ENCODE measurements at regions not wholly inside any gene's neighbourhood (a gene's known extent, or its start where the extent isn't known, plus 50 kb on each side); places are given as distances from the start of the nearest gene placed in this dataset.

DNA sequence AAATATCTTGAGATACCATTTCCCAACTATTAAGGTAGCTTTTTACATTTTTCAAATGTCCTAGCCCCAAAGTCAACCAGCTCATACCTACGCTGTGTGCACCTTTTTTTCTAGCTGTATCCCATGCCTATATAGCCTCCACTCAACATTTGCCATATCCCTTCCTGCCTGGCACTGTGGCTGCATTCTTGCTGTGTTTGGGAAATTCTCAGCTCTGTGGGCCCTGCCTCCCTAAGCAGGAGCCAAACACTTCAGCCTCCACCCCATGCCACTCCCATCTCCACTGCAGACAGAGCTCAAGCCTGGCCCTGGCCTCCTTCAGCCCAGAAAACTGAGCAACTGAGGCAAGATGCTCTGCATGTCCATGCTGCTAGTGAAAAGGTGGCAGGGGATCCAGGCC lies 141.3 kb downstream of the RAB11FIP2 start:
- WGBS, 2 donors = 88 to 100% methylated on average over 1 of the region's 1 CpG
- H3K27me3 ChIP-seq = no peaks in the 10 kb centered on the region
- intact Hi-C loops (cut with DNase I; ENCODE audit: low total_unique reads) = no loop called here

DNA sequence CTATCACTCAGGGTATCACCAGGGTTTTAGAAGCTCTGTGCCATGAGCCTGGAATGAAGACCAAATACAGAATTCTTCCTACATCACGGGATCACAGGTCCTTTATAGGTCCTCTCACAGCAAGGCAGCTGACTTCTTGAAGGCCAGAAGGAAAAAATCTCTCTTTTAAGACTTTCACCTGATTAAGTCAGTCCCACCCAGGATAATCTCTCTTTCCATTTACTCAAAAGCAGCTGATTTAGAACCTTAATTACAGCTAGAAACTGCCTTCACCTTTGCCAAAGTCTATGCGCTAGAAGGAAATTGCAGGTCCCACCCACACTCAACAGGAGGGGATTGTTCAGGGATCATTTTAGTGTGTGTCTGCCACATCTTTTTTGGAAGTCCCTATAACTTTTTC lies 135.1 kb downstream of the RAB11FIP2 start:
- Histone ChIP-seq H3K4me3 (no peak overlapping the region), H3K9me3 (no peaks in the 10 kb centered on the region), H3K36me3 (ENCODE audit: low read depth, missing control alignments) (no peaks in the 10 kb centered on the region), H3K27ac (no peak overlapping the region), H3K4me1 (no peaks in the 10 kb centered on the region), H3K27me3 (no peaks in the 10 kb centered on the region)
- WGBS, 2 donors = 82 to 88% methylated on average over 2 of the region's 2 CpGs
- TF ChIP-seq, protein P1, sequence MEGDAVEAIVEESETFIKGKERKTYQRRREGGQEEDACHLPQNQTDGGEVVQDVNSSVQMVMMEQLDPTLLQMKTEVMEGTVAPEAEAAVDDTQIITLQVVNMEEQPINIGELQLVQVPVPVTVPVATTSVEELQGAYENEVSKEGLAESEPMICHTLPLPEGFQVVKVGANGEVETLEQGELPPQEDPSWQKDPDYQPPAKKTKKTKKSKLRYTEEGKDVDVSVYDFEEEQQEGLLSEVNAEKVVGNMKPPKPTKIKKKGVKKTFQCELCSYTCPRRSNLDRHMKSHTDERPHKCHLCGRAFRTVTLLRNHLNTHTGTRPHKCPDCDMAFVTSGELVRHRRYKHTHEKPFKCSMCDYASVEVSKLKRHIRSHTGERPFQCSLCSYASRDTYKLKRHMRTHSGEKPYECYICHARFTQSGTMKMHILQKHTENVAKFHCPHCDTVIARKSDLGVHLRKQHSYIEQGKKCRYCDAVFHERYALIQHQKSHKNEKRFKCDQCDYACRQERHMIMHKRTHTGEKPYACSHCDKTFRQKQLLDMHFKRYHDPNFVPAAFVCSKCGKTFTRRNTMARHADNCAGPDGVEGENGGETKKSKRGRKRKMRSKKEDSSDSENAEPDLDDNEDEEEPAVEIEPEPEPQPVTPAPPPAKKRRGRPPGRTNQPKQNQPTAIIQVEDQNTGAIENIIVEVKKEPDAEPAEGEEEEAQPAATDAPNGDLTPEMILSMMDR (IDR thresholded peaks at IDR 0.05) = no peak
- TF ChIP-seq POLR2A (IDR thresholded peaks at IDR 0.05) = no peak
- no peak for DNase-seq
- intact Hi-C loops (cut with DNase I; ENCODE audit: low total_unique reads) = no loop called here

More for the DNA sequence above, 141.3 kb downstream of the RAB11FIP2 start:
- no peak overlapping the region for H3K4me3 ChIP-seq
- no peaks in the 10 kb centered on the region for H3K36me3 ChIP-seq (ENCODE audit: low read depth, missing control alignments)
- DNase-seq = no peak
- no peaks in the 10 kb centered on the region for H3K4me1 ChIP-seq
- TF ChIP-seq, protein P1 (IDR thresholded peaks at IDR 0.05) = no peak
- TF ChIP-seq POLR2A (IDR thresholded peaks at IDR 0.05) = no peak
- no peaks in the 10 kb centered on the region for H3K9me3 ChIP-seq
- H3K27ac ChIP-seq = no peak overlapping the region

DNA sequence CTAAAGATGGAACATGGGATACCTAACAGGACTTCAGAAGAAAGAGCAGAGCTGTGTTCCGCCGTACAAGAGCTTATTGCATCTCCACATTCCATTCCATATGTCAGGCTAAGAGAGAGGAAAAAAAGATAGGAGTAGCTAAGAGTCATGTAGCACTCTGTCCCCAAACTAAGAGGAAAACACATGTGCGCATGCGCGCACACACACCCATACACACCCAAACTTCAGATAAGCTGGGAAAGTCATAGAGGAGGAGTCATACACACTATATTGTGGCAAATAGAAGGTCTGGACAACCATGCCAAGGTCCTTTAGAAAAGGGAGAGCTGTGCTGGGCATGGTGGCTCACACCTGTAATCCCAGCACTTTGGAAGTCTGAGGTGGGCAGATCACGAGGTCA lies 132.4 kb downstream of the RAB11FIP2 start:
- intact Hi-C loops (cut with DNase I; ENCODE audit: low total_unique reads) = no loop called here
- Histone ChIP-seq H3K36me3 (ENCODE audit: low read depth, missing control alignments) (no peaks in the 10 kb centered on the region), H3K27ac (no peak overlapping the region), H3K4me3 (no peak overlapping the region), H3K9me3 (no peaks in the 10 kb centered on the region), H3K4me1 (no peaks in the 10 kb centered on the region), H3K27me3 (no peaks in the 10 kb centered on the region)
- 95 to 99% methylated on average over 6 of the region's 6 CpGs for WGBS, 2 donors
- DNase-seq = no peak
- TF ChIP-seq, protein P1 (IDR thresholded peaks at IDR 0.05) = no peak
- TF ChIP-seq POLR2A (IDR thresholded peaks at IDR 0.05) = no peak

DNA sequence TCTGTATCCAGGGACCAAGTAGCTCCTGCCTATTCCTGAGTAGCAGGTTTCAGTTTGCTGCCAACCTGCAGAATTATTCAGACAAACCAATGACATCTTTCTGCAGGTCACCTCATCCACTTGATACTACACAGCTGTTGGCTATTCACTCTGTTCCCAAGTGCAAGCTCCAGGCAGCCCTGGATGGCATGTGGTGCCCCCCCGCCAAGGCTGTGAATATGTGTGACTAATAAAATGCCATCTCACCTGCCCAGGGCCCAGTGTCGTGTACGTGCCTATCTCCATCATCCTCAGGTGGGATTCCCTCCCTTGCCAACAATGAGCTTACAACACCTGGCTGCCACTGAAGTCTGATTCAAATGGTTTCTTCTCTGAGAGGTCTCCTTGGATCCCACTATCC lies 125.8 kb downstream of the RAB11FIP2 start:
- H3K4me1 ChIP-seq = no peaks in the 10 kb centered on the region
- WGBS, 2 donors = 89 to 93% methylated on average over 3 of the region's 3 CpGs
- H3K36me3 ChIP-seq (ENCODE audit: low read depth, missing control alignments) = no peaks in the 10 kb centered on the region
- no peak overlapping the region for H3K4me3 ChIP-seq
- H3K9me3 ChIP-seq = no peaks in the 10 kb centered on the region
- intact Hi-C loops (cut with DNase I; ENCODE audit: low total_unique reads) = no loop called here
- H3K27me3 ChIP-seq = no peaks in the 10 kb centered on the region
- no peak for TF ChIP-seq POLR2A (IDR thresholded peaks at IDR 0.05)
- TF ChIP-seq, protein P1 (IDR thresholded peaks at IDR 0.05) = no peak
- no peak overlapping the region for H3K27ac ChIP-seq
- no peak for DNase-seq

DNA sequence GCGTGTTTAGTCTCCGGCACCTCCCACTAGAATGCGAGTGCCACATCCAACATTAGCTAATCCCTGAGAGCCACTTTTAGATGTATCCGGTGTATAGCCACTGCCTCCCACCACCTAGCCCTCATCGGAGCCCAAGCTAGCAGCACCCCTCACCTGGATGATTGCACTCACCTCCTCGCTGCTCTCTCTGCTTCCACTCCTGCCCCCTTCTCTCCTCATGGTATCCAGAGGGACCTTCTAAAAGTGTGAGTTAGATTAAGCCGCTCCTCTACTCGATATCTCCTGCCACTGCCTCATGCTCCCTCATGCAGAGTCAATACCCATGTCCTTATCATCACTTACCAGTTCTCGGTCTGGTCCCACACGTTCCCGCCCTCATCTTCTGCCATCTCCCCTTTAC lies 125.3 kb downstream of the RAB11FIP2 start:
- no peaks in the 10 kb centered on the region for H3K36me3 ChIP-seq (ENCODE audit: low read depth, missing control alignments)
- WGBS, 2 donors = 86 to 95% methylated on average over 11 of the region's 11 CpGs
- H3K27me3 ChIP-seq = no peaks in the 10 kb centered on the region
- H3K4me3 ChIP-seq = no peak overlapping the region
- H3K9me3 ChIP-seq = no peaks in the 10 kb centered on the region
- TF ChIP-seq, protein P1 (IDR thresholded peaks at IDR 0.05) = no peak
- TF ChIP-seq POLR2A (IDR thresholded peaks at IDR 0.05) = no peak
- H3K4me1 ChIP-seq = no peaks in the 10 kb centered on the region
- intact Hi-C loops (cut with DNase I; ENCODE audit: low total_unique reads) = no loop called here
- DNase-seq = no peak
- no peak overlapping the region for H3K27ac ChIP-seq

All from testis (tissue), 2 donors.